ENCODE measurements at regions not wholly inside any gene's neighbourhood (a gene's known extent, or its start where the extent isn't known, plus 50 kb on each side); places are given as distances from the start of the nearest gene placed in this dataset.
"Not testable (repeated sequence)": the region's sequence is repeated elsewhere in the genome, so short reads cannot be mapped to it uniquely, and the experiment has no call there.

DNA sequence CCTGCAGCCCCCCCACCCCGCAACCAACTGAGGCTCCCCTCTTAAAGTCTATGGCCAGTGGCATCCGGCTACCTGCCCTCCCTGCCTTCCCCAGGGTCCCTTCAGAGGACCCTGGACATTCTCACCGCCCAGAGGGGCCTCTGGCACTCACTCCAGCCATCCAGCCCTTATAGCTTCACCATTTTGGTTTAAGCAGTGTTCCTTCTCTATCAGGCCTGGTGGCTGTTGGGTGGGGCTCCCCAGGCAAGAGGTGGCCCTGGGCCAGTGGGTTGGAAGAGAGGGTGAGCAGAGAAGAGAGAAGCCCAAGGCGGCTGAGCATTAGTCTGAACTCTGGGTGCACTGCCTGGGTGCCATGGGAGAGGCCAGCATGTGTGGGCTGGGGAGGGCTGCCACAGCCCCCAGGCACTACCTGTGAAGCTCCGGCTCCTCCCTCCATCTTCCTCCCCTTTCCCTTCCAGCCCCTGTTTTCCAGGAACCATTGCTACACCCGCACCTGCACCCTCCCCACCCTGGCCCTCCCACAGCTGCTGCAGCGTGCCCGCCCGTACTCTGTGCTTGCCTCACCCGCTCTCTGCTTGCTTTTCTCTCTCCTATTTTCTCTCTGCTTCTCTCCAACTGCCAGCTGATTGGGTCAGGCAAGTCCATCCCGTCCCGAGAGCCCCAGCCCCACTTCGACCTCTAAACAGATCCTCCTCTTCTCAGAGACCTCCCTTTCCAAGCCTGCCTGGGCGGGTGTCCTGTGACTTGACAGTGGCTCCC lies 168.2 kb downstream of the TBC1D2B start:
- no peak for DNase-seq

DNA sequence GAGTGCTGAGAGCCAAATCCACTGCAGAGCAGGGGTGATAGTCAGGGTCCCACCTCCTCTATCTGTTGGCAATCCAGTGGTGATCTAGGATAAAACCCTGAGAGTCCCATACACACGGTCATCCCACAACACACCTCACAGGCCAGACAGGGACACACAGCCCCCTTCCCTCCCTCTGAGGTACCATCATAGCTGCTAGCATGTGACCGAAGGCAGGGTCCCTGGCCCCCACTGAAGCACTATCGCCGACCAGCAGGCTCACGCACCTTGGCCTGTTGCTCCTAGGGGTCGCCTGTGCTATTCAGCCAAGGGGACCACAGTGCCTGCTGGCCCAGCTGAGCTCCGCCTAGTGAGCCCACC lies 168.8 kb downstream of the TBC1D2B start:
- not testable (repeated sequence) for DNase-seq

DNA sequence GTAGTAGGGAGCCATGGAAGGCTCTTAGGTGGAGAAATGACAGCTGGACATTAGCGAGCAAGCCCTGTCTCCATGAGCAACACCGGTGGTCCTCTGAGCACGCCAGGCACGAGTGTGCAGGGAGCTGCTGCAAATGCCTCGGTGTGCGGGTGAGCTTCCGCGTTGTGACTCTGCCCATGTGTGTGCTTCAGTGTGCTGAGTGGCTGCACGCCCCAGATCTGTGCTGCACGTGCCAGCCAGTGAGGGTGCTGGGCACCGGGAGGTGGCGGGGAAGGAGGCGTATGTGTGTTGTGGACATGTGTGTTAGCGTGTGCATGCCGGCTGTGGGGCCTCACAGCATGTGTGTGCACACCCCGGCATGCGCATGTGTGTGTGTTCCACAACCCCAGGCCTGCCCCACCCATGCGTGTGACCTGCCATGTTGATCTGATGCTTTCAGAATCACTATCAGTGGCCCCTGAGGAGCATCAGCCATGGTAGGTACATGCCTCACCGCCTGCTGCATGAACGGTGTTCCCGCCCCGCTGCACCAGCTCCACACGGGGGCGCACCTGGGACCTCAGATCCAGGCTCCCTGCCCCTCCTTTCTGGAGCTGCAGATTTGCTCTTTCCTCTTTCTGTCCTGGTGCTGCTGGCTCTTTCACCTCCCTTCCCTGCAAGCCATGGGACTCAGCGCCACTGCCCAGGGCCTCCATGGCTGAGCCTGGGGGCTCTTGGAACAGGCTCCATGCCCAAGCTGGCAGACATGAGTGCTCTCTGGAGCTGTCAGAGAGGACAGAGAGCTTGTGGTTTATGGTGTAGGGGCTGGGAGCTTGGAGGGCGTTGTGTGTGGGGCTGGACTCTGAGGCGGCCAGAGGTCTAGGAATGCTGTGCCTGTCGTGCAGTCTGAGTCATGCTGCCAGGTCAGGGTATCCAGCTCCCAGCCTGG lies 169.4 kb downstream of the TBC1D2B start:
- peak; percentile 48 for DNase-seq

GRCh38 chr15:77906062-77906990 lies 171.2 kb downstream of the TBC1D2B start:
- not testable (repeated sequence) for DNase-seq

DNA sequence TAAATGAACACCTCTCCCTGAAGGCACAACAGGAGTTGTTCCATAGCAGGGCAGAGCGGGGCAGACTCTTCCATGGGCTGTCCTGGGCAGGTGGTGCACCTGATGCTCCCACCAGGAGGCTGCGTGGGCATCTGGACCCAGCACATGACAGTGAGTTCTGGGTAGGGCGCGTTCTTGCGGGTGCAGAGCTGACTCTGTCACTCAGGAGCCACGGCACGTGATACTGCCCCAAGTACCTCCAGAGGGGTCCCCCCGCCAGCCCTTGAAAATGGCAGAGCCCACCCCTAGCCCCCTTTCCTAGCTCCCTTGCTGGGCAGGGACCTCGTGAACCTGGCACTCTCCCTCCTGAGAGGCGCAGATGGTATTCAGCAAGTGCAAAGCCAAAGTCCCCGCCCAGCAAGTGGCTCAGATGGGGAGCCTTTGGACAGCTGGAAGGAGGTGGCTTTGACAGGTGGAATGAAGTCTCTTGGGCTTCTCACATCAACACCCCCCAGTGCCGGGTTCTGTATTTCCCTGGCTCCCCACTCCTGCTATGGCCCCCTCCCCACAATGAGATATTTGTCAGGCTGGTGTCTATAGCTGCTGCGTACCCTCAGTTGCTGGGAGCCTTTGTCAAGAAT lies 172.1 kb downstream of the TBC1D2B start:
- no peak for DNase-seq

DNA sequence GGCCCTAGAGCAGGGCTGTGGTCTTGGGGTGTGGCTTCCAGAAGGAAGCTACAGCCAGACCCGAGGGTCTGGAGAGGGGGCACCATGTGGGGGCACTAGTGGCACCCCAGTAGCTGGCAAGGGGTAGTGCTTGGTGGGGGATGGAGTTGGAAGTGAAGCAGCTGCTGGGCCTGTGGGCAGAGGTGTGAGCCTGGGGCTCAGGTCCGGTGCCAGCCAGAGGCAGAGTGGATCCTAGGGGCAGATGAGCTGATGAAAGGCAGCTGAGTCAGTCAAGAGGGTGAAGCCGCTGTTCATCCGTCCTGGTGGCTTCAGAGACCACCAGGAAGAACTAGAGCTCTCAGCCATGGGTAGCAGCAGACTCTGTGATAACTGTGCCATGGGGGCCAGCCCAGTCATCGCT lies 172.6 kb downstream of the TBC1D2B start:
- no peak for DNase-seq

GRCh38 chr15:77904436-77904821 lies 173.1 kb downstream of the TBC1D2B start:
- DNase-seq, result no peak

GRCh38 chr15:77903761-77904435 lies 173.6 kb downstream of the TBC1D2B start:
- DNase-seq, result not testable (repeated sequence)

GRCh38 chr15:77902921-77903760 lies 174.4 kb downstream of the TBC1D2B start:
- DNase-seq, result peak; percentile 16

DNA sequence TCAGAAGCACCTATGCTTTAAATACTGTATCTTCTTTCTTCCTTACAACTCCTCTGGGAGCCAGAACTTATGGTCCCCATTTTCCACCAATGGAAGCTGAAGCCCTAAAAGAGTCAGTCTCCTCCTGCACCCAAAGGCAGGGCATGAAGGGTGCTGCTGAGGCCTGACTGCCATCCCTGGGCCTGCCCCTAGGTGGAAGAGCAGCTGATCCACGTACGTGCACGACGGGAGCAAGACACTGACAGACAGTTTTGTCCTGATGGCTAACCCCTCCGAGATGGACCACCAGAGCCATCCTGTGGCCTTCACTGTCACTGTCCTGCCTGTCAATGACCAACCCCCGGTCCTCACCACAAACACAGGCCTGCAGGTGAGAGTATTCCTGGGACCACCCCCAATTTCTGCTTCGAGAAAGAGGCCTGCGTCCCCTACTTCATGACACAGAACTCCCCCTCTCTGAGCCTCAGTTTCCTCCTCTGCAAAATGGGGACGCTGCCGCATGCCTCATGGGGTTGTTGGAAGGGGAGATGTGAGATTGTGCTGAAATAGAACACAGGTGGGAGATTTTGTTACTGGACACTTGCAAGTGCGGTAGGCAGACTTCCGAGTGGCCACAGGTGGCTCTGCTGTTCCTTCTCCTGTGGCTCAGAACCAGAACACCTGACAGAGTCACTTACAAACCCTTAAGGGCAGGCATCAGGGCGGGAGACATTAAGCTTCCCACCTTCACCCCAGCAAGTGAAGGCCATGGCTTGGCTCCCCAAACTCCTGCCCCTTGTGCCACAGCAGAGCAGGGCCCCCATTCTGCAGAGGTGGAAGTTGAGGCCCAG lies 175.4 kb downstream of the TBC1D2B start:
- DNase-seq, result no peak

- DNase-seq, result no peak
These were observed 176.1 kb downstream of the TBC1D2B start for GRCh38 chr15:77901251-77901881.

- DNase-seq, result peak; percentile 52
These were observed 177.1 kb downstream of the TBC1D2B start for GRCh38 chr15:77900331-77900963.

DNA sequence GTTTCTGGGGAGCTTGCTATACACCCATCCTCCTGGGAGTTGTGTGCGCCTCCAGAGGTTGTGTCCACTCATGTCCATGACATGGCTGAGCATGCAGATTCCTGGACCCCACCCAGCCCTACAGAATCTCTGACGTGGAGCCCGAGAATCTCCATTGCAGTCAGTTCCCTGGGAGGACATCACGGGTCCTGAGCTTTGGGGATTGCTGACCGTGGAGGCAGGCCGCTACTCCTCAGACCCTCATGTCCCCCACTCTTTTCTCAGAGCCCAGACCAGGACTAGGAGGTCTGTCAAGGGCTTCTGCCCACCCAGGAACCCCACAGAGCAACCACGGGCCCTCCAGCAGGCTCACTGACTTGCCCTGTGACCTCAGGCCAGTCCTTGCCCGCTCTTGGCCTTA lies 177.7 kb downstream of the TBC1D2B start:
- DNase-seq, result not testable (repeated sequence)

GRCh38 chr15:77898811-77899730 lies 178.4 kb downstream of the TBC1D2B start:
- DNase-seq, result no peak

- no peak for DNase-seq
These were observed 179.6 kb downstream of the TBC1D2B start for GRCh38 chr15:77897896-77898406.

- DNase-seq, result not testable (repeated sequence)
These were observed 180.2 kb downstream of the TBC1D2B start for GRCh38 chr15:77897113-77897895.

Data from activated naive CD4-positive, alpha-beta T cell treated with Interleukin-2 at 50 U/mL for 16 hours (primary cell).